DND-41 (cell line): ENCODE measurements at regions not wholly inside any gene's neighbourhood (a gene's known extent, or its start where the extent isn't known, plus 50 kb on each side); places are given as distances from the start of the nearest gene placed in this dataset.
A peak's percentile ranks its signal among the peaks of the same experiment; 100 is the strongest.

Source experiments
- ATAC-seq: fragments of 200-7000 bp; cut with Tn5 transposase; 3 replicates; pipeline ENCODE4 v1.9.1; 2021; ENCODE audit warnings: low read depth; ENCODE audit not compliant: insufficient read depth
- DNase-seq: peaks from one replicate; pipeline ENCODE4 v3.0.0-alpha.2; 2020
- H2AFZ ChIP-seq: 2 replicates; pipeline ENCODE4 v1.6.0; 2012; ENCODE audit warnings: low read depth, low read length
- H3K27ac ChIP-seq: 2 replicates; pipeline ENCODE4 v1.5.1; 2012; ENCODE audit warnings: low read length, inconsistent platforms
- H3K27me3 ChIP-seq: fragments of 200-600 bp; sonication (generic); 2 replicates; pipeline ENCODE4 v1.6.0; 2012; ENCODE audit warnings: low read length, mild to moderate bottlenecking, inconsistent platforms; ENCODE audit not compliant: insufficient read depth, poor library complexity
- H3K36me3 ChIP-seq: 2 replicates; pipeline ENCODE4 v1.5.1; 2012; ENCODE audit warnings: low read length, inconsistent platforms; ENCODE audit not compliant: insufficient read depth
- H3K4me1 ChIP-seq: 2 replicates; pipeline ENCODE4 v1.5.1; 2012; ENCODE audit warnings: mild to moderate bottlenecking, low read length; ENCODE audit not compliant: insufficient read depth
- H3K4me2 ChIP-seq: 2 replicates; pipeline ENCODE4 v1.6.0; 2012; ENCODE audit warnings: mild to moderate bottlenecking, moderate library complexity, low read length, inconsistent platforms; ENCODE audit not compliant: insufficient read depth
- H3K4me3 ChIP-seq, 2 experiments: fragments of 200-600 bp in 1 of 2; shearing (Covaris generic) in 1 of 2; 2 replicates each; pipeline ENCODE4 v1.5.1; 2012 to 2016; ENCODE audit warnings: inconsistent platforms in 2 of 2, low read length in 2 of 2, mild to moderate bottlenecking in 2 of 2, low read depth in 1 of 2, moderate library complexity in 1 of 2
- H3K79me2 ChIP-seq: 2 replicates; pipeline ENCODE4 v1.6.0; 2012; ENCODE audit warnings: low read length, inconsistent platforms; ENCODE audit not compliant: insufficient read depth
- H3K9ac ChIP-seq: 2 replicates; pipeline ENCODE4 v1.6.0; 2012; ENCODE audit warnings: low read depth, mild to moderate bottlenecking, inconsistent platforms, low read length, moderate library complexity
- H3K9me3 ChIP-seq: 2 replicates; pipeline ENCODE4 v1.5.1; 2012; ENCODE audit warnings: low read length, moderate library complexity, mild to moderate bottlenecking, inconsistent platforms; ENCODE audit not compliant: insufficient read depth, severe bottlenecking
- H4K20me1 ChIP-seq: 2 replicates; pipeline ENCODE4 v1.6.0; 2012; ENCODE audit warnings: low read length; ENCODE audit not compliant: insufficient read depth
- EZH2 ChIP-seq: IDR thresholded peaks from 3 replicates; pipeline ENCODE4 v1.6.1; 2012; ENCODE audit warnings: borderline replicate concordance, low read depth, mild to moderate bottlenecking, moderate library complexity, low read length, inconsistent platforms; ENCODE audit not compliant: severe bottlenecking
- TF ChIP-seq, protein P1 (sequence below): IDR thresholded peaks from 2 replicates; pipeline ENCODE4 v1.5.1; 2012; ENCODE audit warnings: borderline replicate concordance, low read length, moderate library complexity, mild to moderate bottlenecking; ENCODE audit not compliant: poor library complexity, severe bottlenecking; ENCODE audit errors: extremely low read depth

DNA sequence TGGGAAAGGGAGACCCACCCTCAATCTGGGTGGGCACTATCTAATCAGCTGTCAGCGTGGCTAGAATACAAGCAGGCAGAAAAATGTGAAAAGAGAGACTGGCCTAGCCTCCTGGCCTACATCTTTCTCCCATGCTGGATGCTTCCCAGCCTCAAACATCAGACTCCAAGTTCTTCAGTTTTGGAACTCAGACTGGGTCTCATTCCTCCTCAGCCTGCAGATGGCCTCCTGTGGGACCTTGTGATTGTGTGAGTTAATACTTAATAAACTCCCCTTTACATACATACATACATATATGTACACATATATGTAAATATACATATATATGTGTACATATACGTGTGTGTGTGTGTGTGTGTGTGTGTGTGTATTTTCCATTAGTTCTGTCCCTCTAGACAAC is 207.1 kb downstream of the BRINP2 start:
- H3K36me3 ChIP-seq, result no peaks in the 10 kb centered on the region

DNA sequence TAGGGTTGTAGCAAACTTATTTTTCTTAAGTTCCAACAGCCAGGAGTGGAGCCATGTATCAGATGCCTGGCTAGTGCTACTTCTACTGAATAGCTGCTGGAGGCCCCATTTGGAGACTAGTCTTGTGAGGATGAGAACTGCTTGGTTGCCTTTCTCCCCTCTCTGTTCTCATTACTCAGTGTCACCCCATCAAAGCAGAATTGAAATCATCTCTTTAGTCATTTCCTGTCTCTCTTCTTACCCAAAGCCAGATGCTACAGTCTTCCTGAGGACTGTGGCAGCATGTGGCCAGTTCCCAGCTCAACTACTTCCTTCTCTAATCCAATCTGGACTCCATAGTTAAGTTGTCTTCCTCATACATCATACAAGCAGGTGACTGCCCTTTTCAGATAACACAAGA is 197.5 kb downstream of the BRINP2 start:
- TF ChIP-seq EZH2, result no peak
- TF ChIP-seq, protein P1, sequence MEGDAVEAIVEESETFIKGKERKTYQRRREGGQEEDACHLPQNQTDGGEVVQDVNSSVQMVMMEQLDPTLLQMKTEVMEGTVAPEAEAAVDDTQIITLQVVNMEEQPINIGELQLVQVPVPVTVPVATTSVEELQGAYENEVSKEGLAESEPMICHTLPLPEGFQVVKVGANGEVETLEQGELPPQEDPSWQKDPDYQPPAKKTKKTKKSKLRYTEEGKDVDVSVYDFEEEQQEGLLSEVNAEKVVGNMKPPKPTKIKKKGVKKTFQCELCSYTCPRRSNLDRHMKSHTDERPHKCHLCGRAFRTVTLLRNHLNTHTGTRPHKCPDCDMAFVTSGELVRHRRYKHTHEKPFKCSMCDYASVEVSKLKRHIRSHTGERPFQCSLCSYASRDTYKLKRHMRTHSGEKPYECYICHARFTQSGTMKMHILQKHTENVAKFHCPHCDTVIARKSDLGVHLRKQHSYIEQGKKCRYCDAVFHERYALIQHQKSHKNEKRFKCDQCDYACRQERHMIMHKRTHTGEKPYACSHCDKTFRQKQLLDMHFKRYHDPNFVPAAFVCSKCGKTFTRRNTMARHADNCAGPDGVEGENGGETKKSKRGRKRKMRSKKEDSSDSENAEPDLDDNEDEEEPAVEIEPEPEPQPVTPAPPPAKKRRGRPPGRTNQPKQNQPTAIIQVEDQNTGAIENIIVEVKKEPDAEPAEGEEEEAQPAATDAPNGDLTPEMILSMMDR, result no peak
- H4K20me1 ChIP-seq, result no peaks in the 10 kb centered on the region
- DNase-seq (peak; percentile 12), ATAC-seq (peak; percentile 86)
- peaks cover 2% of the 10 kb centered on the region for H3K27me3 ChIP-seq
- no peaks in the 10 kb centered on the region for H3K4me1 ChIP-seq
- no peak overlapping the region for H3K4me3 ChIP-seq
- H3K36me3 ChIP-seq, result no peaks in the 10 kb centered on the region
- no peak overlapping the region for H3K9ac ChIP-seq
- H3K79me2 ChIP-seq, result no peaks in the 10 kb centered on the region
- H3K4me2 ChIP-seq, result no peak overlapping the region
- H3K9me3 ChIP-seq, result no peaks in the 10 kb centered on the region
- H2AFZ ChIP-seq, result no peak overlapping the region
- no peak overlapping the region for H3K27ac ChIP-seq

More for the DNA sequence above, 207.1 kb downstream of the BRINP2 start:
- Histone ChIP-seq H3K79me2 (no peaks in the 10 kb centered on the region), H3K9me3 (no peaks in the 10 kb centered on the region), H3K4me2 (no peak overlapping the region), H3K27me3 (no peaks in the 10 kb centered on the region), H3K4me1 (no peaks in the 10 kb centered on the region), H4K20me1 (no peaks in the 10 kb centered on the region), H3K27ac (no peak overlapping the region), H3K4me3 (no peak overlapping the region), H3K9ac (no peak overlapping the region), H2AFZ (no peak overlapping the region)
- ATAC-seq (no peak), DNase-seq (no peak)
- TF ChIP-seq, protein P1, result no peak
- no peak for TF ChIP-seq EZH2

DNA sequence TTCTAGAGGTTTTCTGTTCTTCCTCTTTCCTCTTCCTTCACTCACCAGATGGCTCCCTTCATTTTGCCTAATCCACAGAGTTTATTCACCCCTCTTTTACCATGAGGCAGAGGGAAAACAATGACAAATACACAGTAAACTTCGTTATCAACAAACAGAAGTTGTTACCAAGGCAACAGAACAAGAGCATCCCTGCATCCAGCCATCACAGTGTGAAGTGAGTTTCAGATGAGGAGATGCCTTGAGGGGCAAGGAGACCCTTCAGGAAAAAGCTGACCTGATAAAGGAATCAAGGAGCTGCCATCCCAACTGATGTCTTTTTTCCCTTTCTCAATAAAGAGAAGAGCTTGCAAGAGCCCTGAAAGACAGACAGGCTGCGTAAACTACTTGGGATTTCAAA is 195.3 kb downstream of the BRINP2 start:
- no peak overlapping the region for H3K4me2 ChIP-seq
- no peak for ATAC-seq
- H3K4me3 ChIP-seq, result no peak overlapping the region
- H3K36me3 ChIP-seq, result no peaks in the 10 kb centered on the region
- H3K79me2 ChIP-seq, result no peaks in the 10 kb centered on the region
- no peak overlapping the region for H2AFZ ChIP-seq
- H4K20me1 ChIP-seq, result no peaks in the 10 kb centered on the region
- no peak overlapping the region for H3K9ac ChIP-seq
- H3K4me1 ChIP-seq, result no peaks in the 10 kb centered on the region
- DNase-seq, result no peak
- no peak overlapping the region for H3K27ac ChIP-seq
- no peak for TF ChIP-seq EZH2
- TF ChIP-seq, protein P1, result no peak
- peaks cover 2% of the 10 kb centered on the region for H3K27me3 ChIP-seq
- no peaks in the 10 kb centered on the region for H3K9me3 ChIP-seq

DNA sequence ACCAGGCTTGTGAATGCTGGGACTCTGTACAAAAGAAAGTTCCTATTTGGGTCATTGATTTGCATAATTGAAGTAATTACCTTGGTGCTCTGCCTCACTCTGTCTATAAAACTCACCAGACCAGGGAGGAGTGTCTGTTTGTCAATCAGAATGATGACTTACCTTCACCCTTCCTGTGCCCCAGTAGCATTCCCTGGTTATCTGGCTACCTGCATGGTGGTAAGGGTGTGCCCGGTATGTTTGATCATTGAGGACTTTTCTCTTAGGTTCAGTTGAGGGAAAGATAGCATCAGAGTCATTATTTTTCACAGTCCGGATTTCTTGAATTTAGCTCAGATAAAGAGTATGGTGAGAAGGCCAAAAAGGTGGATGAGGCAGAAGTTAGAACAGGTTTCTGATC is 190.0 kb downstream of the BRINP2 start:
- no peak for TF ChIP-seq EZH2
- TF ChIP-seq, protein P1, result no peak
- Histone ChIP-seq H3K27ac (no peak overlapping the region), H4K20me1 (no peaks in the 10 kb centered on the region), H2AFZ (no peak overlapping the region), H3K4me3 (no peak overlapping the region), H3K27me3 (peaks cover 2% of the 10 kb centered on the region), H3K9me3 (no peaks in the 10 kb centered on the region), H3K4me1 (no peaks in the 10 kb centered on the region), H3K79me2 (no peaks in the 10 kb centered on the region), H3K9ac (no peak overlapping the region), H3K4me2 (no peak overlapping the region), H3K36me3 (no peaks in the 10 kb centered on the region)
- no peak for ATAC-seq
- DNase-seq, result no peak
